Left ventricle myocardium inferior (tissue), 1 donor: ENCODE measurements at regions not wholly inside any gene's neighbourhood (a gene's known extent, or its start where the extent isn't known, plus 50 kb on each side); places are given as distances from the start of the nearest gene placed in this dataset.

Experiments used
- DNase-seq: peaks from one replicate; pipeline ENCODE4 v3.0.0-alpha.2; 2020
- H3K27ac ChIP-seq: fragments of 200-600 bp; replicated peaks from 2 replicates; pipeline ENCODE4 v1.8.0; 2021
- H3K27me3 ChIP-seq: fragments of 200-600 bp; 2 replicates; pipeline ENCODE4 v1.8.0; 2021; ENCODE audit warnings: low read depth
- H3K36me3 ChIP-seq: fragments of 200-600 bp; 2 replicates; pipeline ENCODE4 v1.8.0; 2021
- H3K4me1 ChIP-seq: fragments of 200-600 bp; 2 replicates; pipeline ENCODE4 v1.8.0; 2021
- H3K4me3 ChIP-seq: fragments of 200-600 bp; 2 replicates; pipeline ENCODE4 v1.8.0; 2021; ENCODE audit warnings: mild to moderate bottlenecking, moderate library complexity
- H3K9me3 ChIP-seq: fragments of 200-600 bp; replicated peaks from 2 replicates; pipeline ENCODE4 v1.8.0; 2021
- intact Hi-C: fragments of 100-400 bp; cut with micrococcal nuclease; formaldehyde crosslinking; loops from one replicate; pipeline ENCODE4 v1.11.0; 2022
- TF ChIP-seq, protein P1 (sequence below): fragments of 200-600 bp; IDR thresholded peaks from 2 replicates; pipeline ENCODE4 v1.8.0; 2021; ENCODE audit warnings: antibody characterized with exemption, mild to moderate bottlenecking, borderline replicate concordance
- donor health status: DM: no; HTN: yes; CAD: no; lungs with severe emphysema.

GRCh38 chr1:96357141-96357765, 364.3 kb upstream of the PTBP2 start:
- TF ChIP-seq, protein P1, sequence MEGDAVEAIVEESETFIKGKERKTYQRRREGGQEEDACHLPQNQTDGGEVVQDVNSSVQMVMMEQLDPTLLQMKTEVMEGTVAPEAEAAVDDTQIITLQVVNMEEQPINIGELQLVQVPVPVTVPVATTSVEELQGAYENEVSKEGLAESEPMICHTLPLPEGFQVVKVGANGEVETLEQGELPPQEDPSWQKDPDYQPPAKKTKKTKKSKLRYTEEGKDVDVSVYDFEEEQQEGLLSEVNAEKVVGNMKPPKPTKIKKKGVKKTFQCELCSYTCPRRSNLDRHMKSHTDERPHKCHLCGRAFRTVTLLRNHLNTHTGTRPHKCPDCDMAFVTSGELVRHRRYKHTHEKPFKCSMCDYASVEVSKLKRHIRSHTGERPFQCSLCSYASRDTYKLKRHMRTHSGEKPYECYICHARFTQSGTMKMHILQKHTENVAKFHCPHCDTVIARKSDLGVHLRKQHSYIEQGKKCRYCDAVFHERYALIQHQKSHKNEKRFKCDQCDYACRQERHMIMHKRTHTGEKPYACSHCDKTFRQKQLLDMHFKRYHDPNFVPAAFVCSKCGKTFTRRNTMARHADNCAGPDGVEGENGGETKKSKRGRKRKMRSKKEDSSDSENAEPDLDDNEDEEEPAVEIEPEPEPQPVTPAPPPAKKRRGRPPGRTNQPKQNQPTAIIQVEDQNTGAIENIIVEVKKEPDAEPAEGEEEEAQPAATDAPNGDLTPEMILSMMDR = no peak
- DNase-seq = no peak
- Histone ChIP-seq H3K9me3 (no peaks in the 10 kb centered on the region), H3K4me1 (no peaks in the 10 kb centered on the region), H3K36me3 (no peaks in the 10 kb centered on the region), H3K27ac (no peak overlapping the region), H3K4me3 (no peak overlapping the region), H3K27me3 (no peaks in the 10 kb centered on the region)
- intact Hi-C loops = no loop called here

DNA sequence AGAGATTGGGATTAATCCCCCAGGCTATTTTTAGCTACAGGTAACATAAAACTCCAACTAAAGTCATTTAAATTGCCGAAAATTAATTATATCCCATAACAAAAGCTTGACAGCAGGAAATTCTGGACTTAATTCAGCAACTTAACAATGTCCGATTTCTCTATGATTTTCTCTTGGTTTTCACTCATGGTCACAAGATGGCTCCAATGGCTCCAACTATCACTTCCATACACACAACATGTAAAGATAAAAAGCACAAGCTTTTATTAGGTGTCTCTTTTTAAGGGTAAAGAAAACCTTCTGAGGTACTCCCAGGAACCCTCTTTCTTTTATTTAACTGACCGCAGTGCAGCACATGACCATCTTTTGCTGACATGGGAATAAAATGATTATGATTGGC, 363.5 kb upstream of the PTBP2 start:
- TF ChIP-seq, protein P1 = no peak
- no peak for DNase-seq

GRCh38 chr1:96360036-96360795, 361.4 kb upstream of the PTBP2 start:
- H3K36me3 ChIP-seq = no peaks in the 10 kb centered on the region
- H3K4me3 ChIP-seq = no peak overlapping the region
- no peaks in the 10 kb centered on the region for H3K9me3 ChIP-seq
- no peak overlapping the region for H3K27ac ChIP-seq
- H3K27me3 ChIP-seq = no peaks in the 10 kb centered on the region
- no peaks in the 10 kb centered on the region for H3K4me1 ChIP-seq
- DNase-seq = no peak
- intact Hi-C loops = no loop called here
- TF ChIP-seq, protein P1 = no peak

More for the DNA sequence above, 363.5 kb upstream of the PTBP2 start:
- Histone ChIP-seq H3K27ac (no peak overlapping the region), H3K27me3 (no peaks in the 10 kb centered on the region), H3K9me3 (no peaks in the 10 kb centered on the region), H3K4me1 (no peaks in the 10 kb centered on the region), H3K4me3 (no peak overlapping the region), H3K36me3 (no peaks in the 10 kb centered on the region)
- intact Hi-C loops = no loop called here

DNA sequence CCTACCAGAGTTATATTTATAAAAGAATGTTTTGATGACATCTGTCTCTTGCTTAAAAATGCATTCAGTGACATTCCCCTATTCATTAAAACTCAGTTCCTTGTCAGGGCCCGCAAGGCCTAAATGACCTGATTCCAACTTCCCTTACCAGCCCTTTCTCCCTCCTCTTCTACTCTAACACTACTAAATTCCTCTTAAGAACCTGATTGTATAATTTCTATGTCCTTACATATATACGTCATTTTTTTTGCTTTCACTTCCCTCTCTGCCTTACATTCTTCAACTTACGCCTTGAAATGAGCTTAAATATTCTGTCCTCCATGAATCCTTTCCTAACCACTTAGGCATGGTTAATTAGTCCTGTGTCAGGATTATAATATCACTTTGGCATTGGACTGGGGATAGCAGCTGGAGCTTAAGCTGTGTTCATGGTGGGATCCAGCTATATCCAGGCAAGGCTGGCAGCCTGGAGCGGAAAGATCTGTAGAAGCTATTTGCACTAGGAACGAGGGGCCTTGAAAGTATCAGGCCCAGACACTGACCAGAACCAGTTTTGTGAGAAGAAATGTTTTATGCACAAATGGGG, 360.2 kb upstream of the PTBP2 start:
- H3K27me3 ChIP-seq = no peaks in the 10 kb centered on the region
- no peak overlapping the region for H3K27ac ChIP-seq
- H3K4me1 ChIP-seq = no peaks in the 10 kb centered on the region
- DNase-seq = no peak
- H3K4me3 ChIP-seq = no peak overlapping the region
- TF ChIP-seq, protein P1 = no peak
- H3K36me3 ChIP-seq = no peaks in the 10 kb centered on the region
- H3K9me3 ChIP-seq = no peaks in the 10 kb centered on the region
- intact Hi-C loops = no loop called here

DNA sequence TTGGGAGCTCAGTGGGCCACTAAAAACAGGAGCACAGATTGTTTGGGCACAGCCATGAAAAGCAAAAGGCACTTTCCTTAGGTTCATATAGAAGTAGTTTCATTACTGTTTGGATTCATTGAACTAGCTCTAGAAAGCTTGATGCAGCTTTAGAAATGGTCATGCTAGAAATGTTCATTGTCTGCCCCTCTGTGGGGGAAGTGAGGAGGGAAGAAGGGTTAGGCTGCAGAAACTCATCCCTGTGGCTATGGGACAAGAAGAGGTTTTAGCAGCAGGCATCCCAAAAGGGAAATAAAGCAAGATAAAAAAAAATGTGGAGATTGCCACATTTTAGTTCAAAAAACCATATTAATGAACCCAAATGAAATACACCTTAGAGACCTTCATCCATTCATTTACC, 359.6 kb upstream of the PTBP2 start:
- Histone ChIP-seq H3K4me3 (no peak overlapping the region), H3K4me1 (no peaks in the 10 kb centered on the region), H3K9me3 (no peaks in the 10 kb centered on the region), H3K27ac (no peak overlapping the region), H3K36me3 (no peaks in the 10 kb centered on the region), H3K27me3 (no peaks in the 10 kb centered on the region)
- TF ChIP-seq, protein P1 = no peak
- DNase-seq = no peak
- intact Hi-C loops = no loop called here
